Psoas muscle (tissue), 7 donors: ENCODE measurements at regions not wholly inside any gene's neighbourhood (a gene's known extent, or its start where the extent isn't known, plus 50 kb on each side); places are given as distances from the start of the nearest gene placed in this dataset.
"Not testable (repeated sequence)": the region's sequence is repeated elsewhere in the genome, so short reads cannot be mapped to it uniquely, and the experiment has no call there.

Experiments used
- ATAC-seq, 4 donors: fragments of 200-7000 bp; cut with Tn5 transposase; one replicate each; pipeline ENCODE4 v1.9.1; 2020; ENCODE audit warnings: moderate library complexity in 3 of 4, mild to moderate bottlenecking in 2 of 4
- DNase-seq, 2 donors: peaks; one replicate each; pipeline ENCODE4 v3.0.0-alpha.2; 2020
- H3K27ac ChIP-seq: fragments of 200-600 bp; one replicate; pipeline ENCODE4 v1.8.0; 2022
- H3K27me3 ChIP-seq, 3 donors: fragments of 200-600 bp in 1 of 3; one replicate each; pipeline versions ENCODE4 v1.6.1 to v1.8.0; 2013 to 2022; ENCODE audit warnings: low read length in 2 of 3, mild to moderate bottlenecking in 2 of 3, moderate library complexity in 1 of 3; ENCODE audit not compliant: insufficient read depth in 3 of 3
- H3K36me3 ChIP-seq, 2 donors: fragments of 200-600 bp in 1 of 2; one replicate each; pipeline versions ENCODE4 v1.6.1 to v1.8.0; 2013 to 2022; ENCODE audit warnings: low read depth in 1 of 2, mild to moderate bottlenecking in 1 of 2, moderate library complexity in 1 of 2; ENCODE audit not compliant: insufficient read depth in 1 of 2
- H3K4me1 ChIP-seq: fragments of 200-600 bp; one replicate; pipeline ENCODE4 v1.8.0; 2022
- H3K4me3 ChIP-seq: fragments of 200-600 bp; one replicate; pipeline ENCODE4 v1.8.0; 2022; ENCODE audit warnings: mild to moderate bottlenecking
- H3K9me3 ChIP-seq: fragments of 200-600 bp; one replicate; pipeline ENCODE4 v1.8.0; 2022
- WGBS, 3 donors: extraction: QIAGEN DNeasy Blood & Tissue Kit; methylation state at CpG; one replicate each; pipeline versions ENCODE4 v1.1.6 to v1.1.7; 2013; 5-methylcytosine and 5-hydroxymethylcytosine counted together
- intact Hi-C, 2 donors: fragments of 100-400 bp; cut with DNase I; formaldehyde crosslinking; loops; one replicate each; pipeline versions ENCODE4 v1.11.0 to v1.14.2; 2022
- donor health status: healthy with polysubstance abuse.
- donor health status: DM: no; HTN: no; CAD: no; lungs with moderate emphysema.
- donor health status: Bipolar disorder and iron deficiency.
- donor health status: healthy.
- donor health status: DM: yes; HTN: yes; CAD: no.
- donor health status: DM: no; HTN: no; CAD: no.
- donor health status: DM: yes; HTN: yes; CAD: no.

GRCh38 chr16:29355339-29356059, 51.0 kb downstream of the NPIPB11 start:
- intact Hi-C loops, H3K27ac ChIP-seq, H3K27me3 ChIP-seq, H3K9me3 ChIP-seq, H3K4me3 ChIP-seq, ATAC-seq, DNase-seq, H3K4me1 ChIP-seq, H3K36me3 ChIP-seq: not testable (repeated sequence)
- WGBS, 3 donors, result 95 to 97% (median 95%) methylated on average over 21 of the region's 23 CpGs

- ATAC-seq, result peak in 3 of 4 donors; percentile 19 to 57 (median 44)
- H3K27me3 ChIP-seq, H3K9me3 ChIP-seq, H3K36me3 ChIP-seq, H3K4me3 ChIP-seq, H3K4me1 ChIP-seq, H3K27ac ChIP-seq, DNase-seq, intact Hi-C loops: not testable (repeated sequence)
- WGBS, 3 donors, result 52 to 59% (median 54%) methylated on average over 2 of the region's 5 CpGs
These were observed 52.1 kb downstream of the NPIPB11 start for GRCh38 chr16:29354449-29354848.

GRCh38 chr16:29352617-29352999, 53.9 kb downstream of the NPIPB11 start:
- ATAC-seq, H3K4me3 ChIP-seq, intact Hi-C loops, H3K36me3 ChIP-seq, DNase-seq, H3K4me1 ChIP-seq, H3K9me3 ChIP-seq, H3K27ac ChIP-seq, H3K27me3 ChIP-seq: not testable (repeated sequence)
- 76 to 87% (median 87%) methylated on average over 1 of the region's 2 CpGs for WGBS, 3 donors

- WGBS, 3 donors, result 79 to 83% (median 80%) methylated on average over 9 of the region's 9 CpGs
- ATAC-seq, DNase-seq, H3K27me3 ChIP-seq, intact Hi-C loops, H3K27ac ChIP-seq, H3K36me3 ChIP-seq, H3K9me3 ChIP-seq, H3K4me3 ChIP-seq, H3K4me1 ChIP-seq: not testable (repeated sequence)
These were observed 54.4 kb downstream of the NPIPB11 start for GRCh38 chr16:29351970-29352616.

GRCh38 chr16:29351271-29351969, 55.1 kb downstream of the NPIPB11 start:
- H3K36me3 ChIP-seq, DNase-seq, H3K4me1 ChIP-seq, H3K9me3 ChIP-seq, ATAC-seq, H3K4me3 ChIP-seq, H3K27me3 ChIP-seq, H3K27ac ChIP-seq, intact Hi-C loops: not testable (repeated sequence)
- 64 to 82% (median 80%) methylated on average over 13 of the region's 15 CpGs for WGBS, 3 donors

GRCh38 chr16:29349966-29350365, 56.5 kb downstream of the NPIPB11 start:
- H3K4me1 ChIP-seq, H3K4me3 ChIP-seq, intact Hi-C loops, H3K36me3 ChIP-seq, DNase-seq, H3K27me3 ChIP-seq, H3K27ac ChIP-seq, H3K9me3 ChIP-seq: not testable (repeated sequence)
- ATAC-seq, result peak in 1 of 4 donors; percentile 13
- WGBS, 3 donors, result 62 to 73% (median 69%) methylated on average over 6 to 7 of the region's 7 CpGs

GRCh38 chr16:29348748-29349147, 57.8 kb downstream of the NPIPB11 start:
- H3K36me3 ChIP-seq, DNase-seq, H3K27me3 ChIP-seq, H3K27ac ChIP-seq, ATAC-seq, H3K9me3 ChIP-seq, intact Hi-C loops, H3K4me3 ChIP-seq, H3K4me1 ChIP-seq: not testable (repeated sequence)
- 67 to 76% (median 68%) methylated on average over 3 of the region's 3 CpGs for WGBS, 3 donors

- not testable (repeated sequence) for H3K27ac ChIP-seq, ATAC-seq
These were observed 58.3 kb downstream of the NPIPB11 start for GRCh38 chr16:29348123-29348690.

GRCh38 chr16:29346796-29347580, 59.5 kb downstream of the NPIPB11 start:
- H3K4me3 ChIP-seq, H3K27ac ChIP-seq, H3K4me1 ChIP-seq, intact Hi-C loops, H3K36me3 ChIP-seq, DNase-seq, H3K9me3 ChIP-seq, H3K27me3 ChIP-seq, ATAC-seq: not testable (repeated sequence)
- WGBS, 3 donors, result 80 to 84% (median 83%) methylated on average over 7 of the region's 7 CpGs

More at GRCh38 chr16:29348123-29348690, 58.3 kb downstream of the NPIPB11 start:
- WGBS, 3 donors, result 48 to 67% (median 58%) methylated on average over 1 of the region's 2 CpGs
- H3K9me3 ChIP-seq, H3K4me3 ChIP-seq, H3K4me1 ChIP-seq, intact Hi-C loops, H3K27me3 ChIP-seq, DNase-seq, H3K36me3 ChIP-seq: not testable (repeated sequence)

GRCh38 chr16:29346203-29346602, 60.3 kb downstream of the NPIPB11 start:
- intact Hi-C loops, H3K9me3 ChIP-seq, H3K4me3 ChIP-seq, H3K27me3 ChIP-seq, ATAC-seq, DNase-seq, H3K4me1 ChIP-seq, H3K36me3 ChIP-seq, H3K27ac ChIP-seq: not testable (repeated sequence)
- 82 to 95% (median 88%) methylated on average over 2 of the region's 2 CpGs for WGBS, 3 donors
